ENCODE measurements at regions not wholly inside any gene's neighbourhood (a gene's known extent, or its start where the extent isn't known, plus 50 kb on each side); places are given as distances from the start of the nearest gene placed in this dataset.
"Not testable (repeated sequence)": the region's sequence is repeated elsewhere in the genome, so short reads cannot be mapped to it uniquely, and the experiment has no call there.

GRCh38 chr1:168457296-168457695 lies 86.5 kb downstream of the XCL2 start:
- TF ChIP-seq, protein P1, sequence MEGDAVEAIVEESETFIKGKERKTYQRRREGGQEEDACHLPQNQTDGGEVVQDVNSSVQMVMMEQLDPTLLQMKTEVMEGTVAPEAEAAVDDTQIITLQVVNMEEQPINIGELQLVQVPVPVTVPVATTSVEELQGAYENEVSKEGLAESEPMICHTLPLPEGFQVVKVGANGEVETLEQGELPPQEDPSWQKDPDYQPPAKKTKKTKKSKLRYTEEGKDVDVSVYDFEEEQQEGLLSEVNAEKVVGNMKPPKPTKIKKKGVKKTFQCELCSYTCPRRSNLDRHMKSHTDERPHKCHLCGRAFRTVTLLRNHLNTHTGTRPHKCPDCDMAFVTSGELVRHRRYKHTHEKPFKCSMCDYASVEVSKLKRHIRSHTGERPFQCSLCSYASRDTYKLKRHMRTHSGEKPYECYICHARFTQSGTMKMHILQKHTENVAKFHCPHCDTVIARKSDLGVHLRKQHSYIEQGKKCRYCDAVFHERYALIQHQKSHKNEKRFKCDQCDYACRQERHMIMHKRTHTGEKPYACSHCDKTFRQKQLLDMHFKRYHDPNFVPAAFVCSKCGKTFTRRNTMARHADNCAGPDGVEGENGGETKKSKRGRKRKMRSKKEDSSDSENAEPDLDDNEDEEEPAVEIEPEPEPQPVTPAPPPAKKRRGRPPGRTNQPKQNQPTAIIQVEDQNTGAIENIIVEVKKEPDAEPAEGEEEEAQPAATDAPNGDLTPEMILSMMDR (conservative IDR thresholded peaks at IDR 0.05), result not testable (repeated sequence)
- TF ChIP-seq ZFX (IDR thresholded peaks at IDR 0.05), result not testable (repeated sequence)

Data from C4-2B (cell line).